GM18517 (cell line): ENCODE measurements at regions not wholly inside any gene's neighbourhood (a gene's known extent, or its start where the extent isn't known, plus 50 kb on each side); places are given as distances from the start of the nearest gene placed in this dataset.
"Not testable (repeated sequence)": the region's sequence is repeated elsewhere in the genome, so short reads cannot be mapped to it uniquely, and the experiment has no call there.

Source experiments
- ATAC-seq: cut with Tn5 transposase; IDR thresholded peaks from one replicate; pipeline ENCODE4 v1.9.1; 2021; ENCODE audit warnings: mild to moderate bottlenecking, moderate library complexity; ENCODE audit not compliant: unreplicated experiment

DNA sequence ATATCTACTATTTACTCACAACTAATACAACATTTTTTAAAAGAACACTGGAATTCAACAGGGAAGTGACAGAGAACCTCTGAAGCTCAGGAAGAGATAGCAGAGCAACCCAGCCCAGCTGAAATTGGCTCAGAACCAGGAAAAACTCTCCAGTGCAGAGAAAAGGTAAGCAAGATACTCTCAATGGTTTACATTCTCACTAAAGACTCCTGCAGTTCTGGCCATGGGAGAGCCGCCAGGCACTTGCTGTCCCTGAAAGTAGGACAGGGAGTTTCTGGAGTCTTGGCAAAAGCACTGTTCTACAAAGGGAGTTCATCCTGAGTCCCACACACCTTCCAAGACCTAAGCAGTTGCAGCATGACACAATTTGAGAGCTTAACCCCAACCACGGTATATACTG lies 330.8 kb downstream of the TRIM36 start:
- ATAC-seq: no peak

- no peak for ATAC-seq
Observed at GRCh38 chr5:114830114-114830513, 339.6 kb downstream of the TRIM36 start.

- ATAC-seq: no peak
Observed at GRCh38 chr5:114822863-114823262, 346.8 kb downstream of the TRIM36 start.

DNA sequence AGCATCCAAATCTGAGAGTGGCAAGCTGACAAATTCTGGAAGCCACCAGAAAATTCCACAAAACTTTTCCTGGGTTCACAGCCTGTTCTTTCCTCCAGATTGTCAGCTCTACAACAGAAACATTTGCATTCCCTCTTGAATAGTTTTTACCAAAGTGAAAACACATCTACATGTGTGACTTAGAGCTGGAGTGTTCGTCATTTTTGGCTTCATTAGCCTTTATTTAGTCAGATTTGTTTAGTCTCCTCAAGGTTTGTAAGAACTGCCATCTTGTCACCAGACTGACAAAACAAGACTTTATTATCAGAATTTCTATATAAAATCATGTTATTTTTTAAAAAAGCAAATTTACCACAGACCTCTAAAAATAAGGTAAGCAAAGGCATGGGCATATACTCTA lies 347.3 kb downstream of the TRIM36 start:
- no peak for ATAC-seq

GRCh38 chr5:114790403-114790792 lies 379.3 kb downstream of the TRIM36 start:
- ATAC-seq: no peak

GRCh38 chr5:114789773-114790402 lies 379.8 kb downstream of the TRIM36 start:
- no peak for ATAC-seq

DNA sequence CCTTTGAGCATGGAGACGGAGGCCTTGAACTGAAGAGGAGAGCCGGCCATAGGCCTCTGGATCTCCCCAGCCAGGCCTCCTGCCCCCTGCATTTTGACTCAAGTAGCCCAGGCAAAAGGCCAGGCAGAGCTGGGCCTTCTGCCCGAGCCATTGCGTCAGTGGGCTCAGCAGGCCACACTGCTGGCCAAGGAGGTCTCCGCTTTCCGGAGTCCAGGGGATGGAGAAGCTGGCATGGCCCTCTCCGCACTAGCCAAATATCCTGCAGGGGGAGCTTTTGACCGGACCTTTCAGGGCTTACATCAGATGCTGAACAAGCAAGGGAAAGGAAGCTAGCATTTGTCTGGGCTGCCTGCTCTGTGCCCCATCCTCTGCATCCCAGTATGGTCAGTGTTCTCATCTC lies 386.8 kb downstream of the TRIM36 start:
- no peak for ATAC-seq

DNA sequence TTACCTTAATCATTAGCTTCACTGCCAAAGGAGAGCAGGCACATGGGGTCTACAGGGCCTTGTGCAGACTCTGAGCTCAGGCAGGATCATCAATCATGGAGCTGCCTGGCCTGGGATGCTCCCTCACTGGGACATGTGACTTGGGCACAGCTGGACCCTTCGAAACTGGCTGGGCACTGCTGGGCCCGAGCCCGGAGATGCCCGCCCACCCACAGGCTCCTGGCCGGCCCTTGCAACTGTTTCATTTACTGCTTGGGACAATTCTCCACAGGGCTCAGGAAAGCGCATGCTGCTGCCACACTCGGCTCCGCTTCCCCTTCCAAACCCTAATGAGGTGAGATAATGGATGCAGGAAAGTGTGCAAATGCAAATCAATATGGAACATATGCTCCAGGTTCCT lies 387.5 kb downstream of the TRIM36 start:
- ATAC-seq: no peak

- ATAC-seq: no peak
Observed at GRCh38 chr5:114780290-114780689, 389.4 kb downstream of the TRIM36 start.

GRCh38 chr5:114744406-114744805 lies 382.5 kb downstream of the KCNN2 start:
- ATAC-seq: no peak

DNA sequence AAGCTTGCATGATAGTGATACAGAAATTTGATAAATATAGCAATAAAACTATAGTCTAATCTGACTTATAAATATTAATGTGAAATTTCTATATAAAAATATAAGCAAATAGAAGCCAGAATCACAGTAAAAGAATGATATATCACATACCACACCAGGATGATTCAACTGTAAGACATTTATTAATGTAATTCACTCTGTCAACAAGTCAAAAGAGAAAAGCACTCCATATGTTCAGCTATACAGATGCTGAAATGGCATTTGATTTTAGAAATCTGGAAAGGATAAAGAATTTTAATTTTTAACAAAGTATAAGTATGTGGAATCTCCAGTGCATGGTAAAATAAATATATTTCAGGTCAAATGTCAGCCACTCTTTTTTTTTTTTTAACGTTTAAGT lies 372.4 kb downstream of the KCNN2 start:
- no peak for ATAC-seq

GRCh38 chr5:114729986-114730385 lies 368.1 kb downstream of the KCNN2 start:
- no peak for ATAC-seq

- ATAC-seq: no peak
Observed at GRCh38 chr5:114727358-114727757, 365.5 kb downstream of the KCNN2 start.

- ATAC-seq: no peak
Observed at GRCh38 chr5:114726131-114726530, 364.3 kb downstream of the KCNN2 start.

DNA sequence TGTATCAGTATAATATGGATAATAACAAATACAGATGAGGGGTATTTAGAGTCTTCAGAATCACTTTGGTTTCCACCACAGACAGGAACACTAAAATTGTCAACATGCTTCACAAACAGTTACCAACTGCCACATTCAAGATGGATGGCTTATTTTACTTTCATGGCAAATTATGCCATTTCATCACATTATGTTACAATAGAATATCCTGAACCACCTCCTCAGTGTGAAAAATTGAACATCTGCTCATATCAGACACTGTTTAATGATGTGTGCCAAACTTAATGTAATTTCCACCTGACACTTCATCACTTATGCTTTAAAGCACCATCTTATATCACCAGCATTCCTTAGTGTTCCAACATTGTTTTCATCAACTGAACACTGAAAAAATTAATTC lies 357.4 kb downstream of the KCNN2 start:
- no peak for ATAC-seq

- ATAC-seq: no peak
Observed at GRCh38 chr5:114716955-114717354, 355.1 kb downstream of the KCNN2 start.

DNA sequence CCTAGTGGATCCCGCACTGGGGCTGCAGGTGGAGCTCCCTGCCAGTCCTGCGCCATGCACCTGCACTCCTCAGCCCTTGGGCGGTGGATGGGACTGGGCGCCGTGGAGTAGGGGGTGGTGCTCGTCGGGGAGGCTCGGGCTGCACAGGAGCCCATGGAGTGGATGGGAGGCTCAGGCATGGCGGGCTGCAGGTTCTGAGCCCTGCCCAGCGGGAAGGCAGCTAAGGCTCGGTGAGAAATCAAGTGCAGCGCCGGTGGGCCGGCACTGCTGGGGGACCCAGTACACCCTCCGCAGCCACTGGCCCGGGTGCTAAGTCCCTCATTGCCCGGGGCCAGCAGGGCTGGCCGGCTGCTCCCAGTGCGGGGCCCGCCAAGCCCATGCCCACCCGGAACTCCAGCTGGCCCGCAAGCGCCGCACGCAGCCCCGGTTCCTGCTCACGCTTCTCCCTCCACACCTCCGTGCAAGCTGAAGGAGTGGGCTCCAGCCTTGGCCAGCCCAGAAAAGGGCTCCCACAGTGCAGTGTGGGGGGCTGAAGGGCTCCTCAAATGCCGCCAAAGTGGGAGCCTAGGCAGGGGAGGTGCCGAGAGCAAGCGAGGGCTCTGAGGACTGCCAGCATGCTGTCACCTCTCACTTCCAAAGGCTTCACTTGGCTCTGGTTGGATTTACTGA lies 342.5 kb downstream of the KCNN2 start:
- ATAC-seq: not testable (repeated sequence)

DNA sequence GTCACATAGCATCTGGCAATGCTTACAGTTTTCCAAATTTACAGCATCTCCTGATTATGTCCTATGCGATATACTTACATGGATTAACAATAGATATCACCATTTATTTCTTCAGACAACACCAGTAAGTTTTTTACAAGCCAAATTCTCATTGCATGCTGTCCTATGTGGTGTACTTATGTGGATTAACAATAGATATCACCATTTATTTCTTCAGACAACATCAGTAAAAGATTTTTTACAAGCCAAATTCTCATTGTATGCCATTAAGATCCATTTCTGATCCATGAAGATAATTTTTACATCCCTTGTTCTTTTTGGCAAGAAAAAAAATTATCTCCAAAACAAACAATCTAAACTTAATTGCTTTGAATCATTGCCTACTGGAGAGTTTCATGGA lies 340.9 kb downstream of the KCNN2 start:
- no peak for ATAC-seq

GRCh38 chr5:114702136-114702535 lies 340.3 kb downstream of the KCNN2 start:
- ATAC-seq: no peak

GRCh38 chr5:114700823-114701222 lies 339.0 kb downstream of the KCNN2 start:
- ATAC-seq: no peak

DNA sequence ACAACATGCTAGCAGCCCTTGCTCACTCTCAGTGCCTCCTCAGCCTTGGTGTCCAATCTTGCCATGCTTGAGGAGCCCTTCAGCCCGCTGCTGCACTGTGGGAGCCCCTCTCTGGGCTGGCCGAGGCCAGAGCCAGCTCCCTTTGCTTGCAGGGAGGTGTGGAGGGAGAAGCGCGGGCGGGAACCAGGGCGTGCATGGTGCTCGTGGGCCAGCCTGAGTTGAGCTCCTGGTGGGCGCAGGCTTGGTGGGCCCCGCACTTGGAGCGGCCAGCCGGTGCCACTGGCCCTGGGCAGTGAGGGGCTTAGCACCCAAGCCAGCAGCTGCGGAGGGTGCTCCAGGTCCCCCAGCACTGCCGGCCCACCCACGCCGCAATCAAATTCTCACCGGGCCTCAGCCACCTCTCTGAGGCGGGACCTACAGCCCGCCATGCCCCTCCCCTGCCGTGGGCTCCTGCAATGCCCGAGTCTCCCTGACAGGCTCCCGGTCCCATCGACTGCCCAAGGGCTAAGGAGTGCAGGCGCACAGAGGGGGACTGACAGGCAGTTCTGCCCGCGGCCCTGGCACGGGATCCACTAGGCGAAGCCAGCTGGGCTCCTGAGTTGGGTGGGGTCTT lies 333.5 kb downstream of the KCNN2 start:
- ATAC-seq: no peak

DNA sequence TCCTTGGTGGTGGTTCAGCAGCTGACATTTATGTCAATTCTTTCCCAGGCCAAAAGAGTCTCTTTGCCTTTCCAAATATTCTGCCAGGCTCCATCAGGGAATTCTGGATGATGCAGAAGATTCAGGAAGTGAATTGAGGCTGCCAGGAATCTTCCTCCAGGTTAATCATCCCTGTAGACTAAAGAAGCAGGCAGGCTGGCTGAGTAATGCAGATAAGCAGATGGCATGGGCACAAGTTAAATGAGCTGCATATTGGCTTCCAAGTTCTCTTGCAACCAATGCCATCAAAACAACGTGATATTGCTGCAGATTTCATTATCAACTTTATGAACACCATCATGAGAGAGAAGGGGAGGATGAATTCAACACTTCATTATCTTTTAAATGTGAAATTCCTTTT lies 324.5 kb downstream of the KCNN2 start:
- no peak for ATAC-seq
